ENCODE measurements at regions not wholly inside any gene's neighbourhood (a gene's known extent, or its start where the extent isn't known, plus 50 kb on each side); places are given as distances from the start of the nearest gene placed in this dataset.

- no peak for DNase-seq
Observed at GRCh38 chr2:2890246-2890645, 487.4 kb downstream of the EIPR1 start.

GRCh38 chr2:2889646-2890045, 488.0 kb downstream of the EIPR1 start:
- no peak for DNase-seq

GRCh38 chr2:2889141-2889540, 488.5 kb downstream of the EIPR1 start:
- no peak for DNase-seq

GRCh38 chr2:2887772-2888387, 489.7 kb downstream of the EIPR1 start:
- no peak for DNase-seq

- no peak for DNase-seq
Observed at GRCh38 chr2:2886922-2887321, 490.7 kb downstream of the EIPR1 start.

- no peak for DNase-seq
Observed at GRCh38 chr2:2881499-2881898, 496.1 kb downstream of the EIPR1 start.

- no peak for DNase-seq
Observed at GRCh38 chr2:2880938-2881337, 496.7 kb downstream of the EIPR1 start.

- no peak for DNase-seq
Observed at GRCh38 chr2:2879781-2880180, 497.8 kb downstream of the EIPR1 start.

GRCh38 chr2:2879071-2879470, 498.5 kb downstream of the EIPR1 start:
- no peak for DNase-seq

GRCh38 chr2:2877427-2877826, 500.2 kb downstream of the EIPR1 start:
- DNase-seq: no peak

- DNase-seq: no peak
Observed at GRCh38 chr2:2876331-2877221, 501.0 kb downstream of the EIPR1 start.

GRCh38 chr2:2875831-2876230, 501.8 kb downstream of the EIPR1 start:
- DNase-seq: no peak

- DNase-seq: no peak
Observed at GRCh38 chr2:2875296-2875695, 502.3 kb downstream of the EIPR1 start.

- DNase-seq: no peak
Observed at GRCh38 chr2:2874805-2875204, 502.8 kb downstream of the EIPR1 start.

GRCh38 chr2:2874341-2874740, 503.3 kb downstream of the EIPR1 start:
- no peak for DNase-seq

GRCh38 chr2:2873450-2873811, 504.2 kb downstream of the EIPR1 start:
- no peak for DNase-seq

GRCh38 chr2:2872713-2873449, 504.7 kb downstream of the EIPR1 start:
- no peak for DNase-seq

GRCh38 chr2:2872309-2872617, 505.4 kb downstream of the EIPR1 start:
- no peak for DNase-seq

GRCh38 chr2:2871480-2872308, 505.9 kb downstream of the EIPR1 start:
- no peak for DNase-seq

- no peak for DNase-seq
Observed at GRCh38 chr2:2870106-2870505, 507.5 kb downstream of the EIPR1 start.

GRCh38 chr2:2869553-2869952, 508.1 kb downstream of the EIPR1 start:
- DNase-seq: no peak

- no peak for DNase-seq
Observed at GRCh38 chr2:2868085-2868484, 509.5 kb downstream of the EIPR1 start.

- DNase-seq: no peak
Observed at GRCh38 chr2:2867397-2867979, 510.1 kb downstream of the EIPR1 start.

All from fibroblast of upper back skin (primary cell).